Trophoblast cell (in vitro differentiated cells and primary cell): ENCODE measurements at regions not wholly inside any gene's neighbourhood (a gene's known extent, or its start where the extent isn't known, plus 50 kb on each side); places are given as distances from the start of the nearest gene placed in this dataset.

Experiments
- DNase-seq, 2 donors: peaks; one replicate each; pipeline ENCODE4 v3.0.0-alpha.2; 2016
- H2AFZ ChIP-seq: 2 replicates; pipeline ENCODE4 v1.6.1; 2013; ENCODE audit warnings: low read length, moderate library complexity, mild to moderate bottlenecking; ENCODE audit not compliant: insufficient read depth, poor library complexity
- H2AK5ac ChIP-seq: 2 replicates; pipeline ENCODE4 v1.6.1; 2013; ENCODE audit warnings: mild to moderate bottlenecking, low read length
- H2BK120ac ChIP-seq: 2 replicates; pipeline ENCODE4 v1.6.1; 2013; ENCODE audit warnings: low read length, mild to moderate bottlenecking, moderate library complexity; ENCODE audit not compliant: insufficient read depth, poor library complexity
- H2BK12ac ChIP-seq: 2 replicates; pipeline ENCODE4 v1.6.1; 2013; ENCODE audit warnings: mild to moderate bottlenecking, low read length, moderate library complexity
- H2BK5ac ChIP-seq: 2 replicates; pipeline ENCODE4 v1.6.1; 2013; ENCODE audit warnings: low read length, low read depth, moderate library complexity, mild to moderate bottlenecking; ENCODE audit not compliant: poor library complexity
- H3K14ac ChIP-seq: 2 replicates; pipeline ENCODE4 v1.6.1; 2013; ENCODE audit warnings: mild to moderate bottlenecking, low read length
- H3K18ac ChIP-seq: 2 replicates; pipeline ENCODE4 v1.6.1; 2013; ENCODE audit warnings: mild to moderate bottlenecking, low read length
- H3K23ac ChIP-seq: 2 replicates; pipeline ENCODE4 v1.6.1; 2013; ENCODE audit warnings: low read length
- H3K27ac ChIP-seq: 2 replicates; pipeline ENCODE4 v1.5.1; 2013; ENCODE audit warnings: low read depth, mild to moderate bottlenecking, inconsistent platforms, low read length, moderate library complexity
- H3K27me3 ChIP-seq: 2 replicates; pipeline ENCODE4 v1.6.1; 2013; ENCODE audit warnings: inconsistent platforms, mild to moderate bottlenecking, low read length, moderate library complexity; ENCODE audit not compliant: insufficient read depth
- H3K36me3 ChIP-seq, 2 experiments: 1 replicate in 1 of 2; 2 replicates in 1 of 2; pipeline ENCODE4 v1.6.1; 2013; ENCODE audit warnings: low read length in 2 of 2, mild to moderate bottlenecking in 2 of 2, moderate library complexity in 1 of 2; ENCODE audit not compliant: insufficient read depth in 2 of 2, control insufficient read depth in 1 of 2
- H3K4ac ChIP-seq: 2 replicates; pipeline ENCODE4 v1.6.1; 2013; ENCODE audit warnings: low read depth, mild to moderate bottlenecking, low read length, moderate library complexity
- H3K4me1 ChIP-seq, 2 experiments: 1 replicate in 1 of 2; 2 replicates in 1 of 2; pipeline ENCODE4 v1.6.1; 2013; ENCODE audit warnings: low read length in 2 of 2, mild to moderate bottlenecking in 2 of 2, moderate library complexity in 1 of 2; ENCODE audit not compliant: insufficient read depth in 2 of 2, control insufficient read depth in 1 of 2
- H3K4me2 ChIP-seq: 2 replicates; pipeline ENCODE4 v1.6.1; 2013; ENCODE audit warnings: inconsistent platforms, mild to moderate bottlenecking, low read length, moderate library complexity
- H3K4me3 ChIP-seq: 2 replicates; pipeline ENCODE4 v1.5.1; 2013; ENCODE audit warnings: mild to moderate bottlenecking, low read depth, low read length, inconsistent platforms
- H3K79me1 ChIP-seq: one replicate; pipeline ENCODE4 v1.6.1; 2013; ENCODE audit warnings: low read length
- H3K79me2 ChIP-seq: 2 replicates; pipeline ENCODE4 v1.6.1; 2013; ENCODE audit warnings: low read length, mild to moderate bottlenecking; ENCODE audit not compliant: control insufficient read depth, insufficient read depth, poor library complexity
- H3K9ac ChIP-seq: 2 replicates; pipeline ENCODE4 v1.6.1; 2013; ENCODE audit warnings: mild to moderate bottlenecking, low read length
- H3K9me3 ChIP-seq: 2 replicates; pipeline ENCODE4 v1.6.1; 2013; ENCODE audit warnings: low read depth, mild to moderate bottlenecking, control low read depth, inconsistent platforms, low read length; ENCODE audit not compliant: insufficient read depth
- H4K12ac ChIP-seq: 2 replicates; pipeline ENCODE4 v1.6.1; 2013; ENCODE audit warnings: low read depth, mild to moderate bottlenecking, low read length, moderate library complexity
- H4K8ac ChIP-seq: 2 replicates; pipeline ENCODE4 v1.6.1; 2013; ENCODE audit warnings: low read depth, mild to moderate bottlenecking, low read length, moderate library complexity
- H4K91ac ChIP-seq: one replicate; pipeline ENCODE4 v1.6.1; 2013; ENCODE audit warnings: low read depth, mild to moderate bottlenecking, low read length, moderate library complexity
- WGBS: extraction: QIAGEN DNeasy Blood & Tissue Kit; methylation state at CpG from one replicate; pipeline ENCODE4 v1.1.7; 2013; ENCODE audit warnings: missing lambda C conversion rate; ENCODE audit not compliant: insufficient read length, insufficient coverage; ENCODE audit errors: extremely low coverage; 5-methylcytosine and 5-hydroxymethylcytosine counted together

- DNase-seq: no peak
- Histone ChIP-seq H3K4me2 (no peak overlapping the region), H3K14ac (no peak overlapping the region), H3K4me3 (no peak overlapping the region), H2BK5ac (no peak overlapping the region), H3K18ac (no peak overlapping the region), H2BK12ac (no peak overlapping the region), H2BK120ac (no peak overlapping the region), H3K27ac (no peak overlapping the region), H3K4ac (no peak overlapping the region), H4K91ac (no peak overlapping the region), H3K9me3 (no peaks in the 10 kb centered on the region), H3K27me3 (no peaks in the 10 kb centered on the region), H2AK5ac (no peak overlapping the region), H4K12ac (no peak overlapping the region), H3K36me3 (no peaks in the 10 kb centered on the region), H3K79me2 (no peaks in the 10 kb centered on the region), H3K4me1 (peaks cover 4 to 6% of the 10 kb centered on the region in 2 experiments), H3K79me1 (no peaks in the 10 kb centered on the region), H3K23ac (no peak overlapping the region), H4K8ac (no peak overlapping the region), H2AFZ (no peak overlapping the region), H3K9ac (no peak overlapping the region)
- WGBS: no CpG with 5 or more reads among the region's 4 CpGs
These were observed 186.9 kb downstream of the TTC32 start for GRCh38 chr2:19714926-19715325.

DNA sequence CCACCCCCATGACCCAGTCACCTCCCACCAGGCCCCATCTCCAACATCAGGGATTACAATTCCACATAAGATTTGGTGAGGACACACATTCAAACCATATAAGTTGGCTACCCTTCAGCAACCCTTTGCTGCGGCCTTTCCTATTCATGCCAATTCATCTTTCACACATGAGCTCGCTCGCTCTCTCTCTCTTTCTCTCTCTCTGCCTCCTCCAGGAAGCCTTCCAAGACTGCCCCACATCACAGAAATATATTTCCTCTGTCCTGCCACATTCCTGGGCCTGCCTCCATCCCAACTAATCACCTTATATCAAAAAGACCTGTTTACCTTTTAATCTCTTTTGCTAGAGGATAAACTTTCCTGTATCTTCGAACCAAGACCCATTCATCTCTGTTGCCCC lies 188.9 kb downstream of the TTC32 start:
- Histone ChIP-seq H3K36me3 (no peaks in the 10 kb centered on the region), H3K4me2 (no peak overlapping the region), H4K8ac (no peak overlapping the region), H4K12ac (no peak overlapping the region), H3K27me3 (no peaks in the 10 kb centered on the region), H4K91ac (no peak overlapping the region), H3K18ac (no peak overlapping the region), H3K79me2 (no peaks in the 10 kb centered on the region), H3K4me1 (peaks cover 4 to 6% of the 10 kb centered on the region in 2 experiments), H2AFZ (no peak overlapping the region), H3K4me3 (no peak overlapping the region), H2BK120ac (no peak overlapping the region), H3K9me3 (no peaks in the 10 kb centered on the region), H2AK5ac (no peak overlapping the region), H2BK12ac (no peak overlapping the region), H3K4ac (no peak overlapping the region), H3K9ac (no peak overlapping the region), H3K14ac (no peak overlapping the region), H2BK5ac (no peak overlapping the region), H3K27ac (no peak overlapping the region), H3K79me1 (no peaks in the 10 kb centered on the region), H3K23ac (no peak overlapping the region)
- no peak for DNase-seq
- no CpG with 5 or more reads among the region's 4 CpGs for WGBS

DNA sequence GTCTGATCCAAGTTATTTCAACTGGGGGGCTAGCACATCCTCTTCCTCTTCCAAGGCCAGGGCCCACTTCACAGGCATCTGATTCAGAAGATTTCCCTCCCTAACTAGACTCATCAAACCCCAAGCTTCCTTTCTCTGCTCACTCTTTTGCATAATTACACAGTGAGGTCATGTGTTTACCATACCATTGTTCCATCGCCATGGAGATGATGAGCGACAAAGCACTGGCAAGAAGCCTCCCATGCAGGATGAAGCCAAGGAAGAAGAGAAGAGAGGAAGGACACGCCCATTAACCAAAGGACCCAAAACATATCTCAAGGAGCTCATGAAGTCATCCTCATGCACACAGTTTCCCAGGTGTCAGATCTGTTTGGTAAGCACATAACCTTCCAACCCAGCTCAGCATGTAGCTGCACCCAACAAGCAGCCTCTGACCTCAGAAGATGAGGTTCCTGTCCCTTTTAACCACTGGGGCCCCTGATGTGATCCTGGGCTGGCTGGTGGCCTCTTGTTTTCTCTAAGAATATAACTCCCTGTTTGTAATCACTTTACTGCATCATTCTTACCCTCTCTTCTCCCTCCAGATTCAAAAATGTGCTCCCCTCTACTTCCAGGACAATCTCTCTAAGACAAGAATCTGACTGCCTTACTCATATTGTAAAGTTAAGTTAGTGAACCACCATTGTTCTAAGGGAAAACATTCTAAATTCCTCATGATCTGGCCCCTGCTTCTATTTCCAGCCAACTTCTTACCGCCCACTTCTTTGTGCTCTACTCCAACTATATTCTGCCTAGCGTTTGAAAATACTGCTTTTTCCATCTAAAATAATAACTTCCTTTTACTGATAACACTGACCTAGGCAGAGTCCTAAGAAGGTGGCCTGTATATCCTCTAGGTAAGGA lies 190.1 kb downstream of the TTC32 start:
- H3K36me3 ChIP-seq: no peaks in the 10 kb centered on the region
- H3K4me3 ChIP-seq: no peak overlapping the region
- no peak overlapping the region for H2AK5ac ChIP-seq
- H3K79me1 ChIP-seq: no peaks in the 10 kb centered on the region
- H3K4ac ChIP-seq: no peak overlapping the region
- peaks cover 4 to 6% of the 10 kb centered on the region in 2 experiments for H3K4me1 ChIP-seq
- no peak overlapping the region for H3K9ac ChIP-seq
- H4K12ac ChIP-seq: no peak overlapping the region
- H3K23ac ChIP-seq: no peak overlapping the region
- no peak overlapping the region for H3K18ac ChIP-seq
- no peak overlapping the region for H2BK12ac ChIP-seq
- peak; percentile 85 to 95 for DNase-seq
- no peaks in the 10 kb centered on the region for H3K27me3 ChIP-seq
- H2BK120ac ChIP-seq: no peak overlapping the region
- no CpG with 5 or more reads among the region's 5 CpGs for WGBS
- H2BK5ac ChIP-seq: no peak overlapping the region
- no peak overlapping the region for H2AFZ ChIP-seq
- no peak overlapping the region for H3K14ac ChIP-seq
- no peak overlapping the region for H4K8ac ChIP-seq
- no peak overlapping the region for H4K91ac ChIP-seq
- H3K79me2 ChIP-seq: no peaks in the 10 kb centered on the region
- H3K4me2 ChIP-seq: no peak overlapping the region
- H3K27ac ChIP-seq: no peak overlapping the region
- H3K9me3 ChIP-seq: no peaks in the 10 kb centered on the region

DNA sequence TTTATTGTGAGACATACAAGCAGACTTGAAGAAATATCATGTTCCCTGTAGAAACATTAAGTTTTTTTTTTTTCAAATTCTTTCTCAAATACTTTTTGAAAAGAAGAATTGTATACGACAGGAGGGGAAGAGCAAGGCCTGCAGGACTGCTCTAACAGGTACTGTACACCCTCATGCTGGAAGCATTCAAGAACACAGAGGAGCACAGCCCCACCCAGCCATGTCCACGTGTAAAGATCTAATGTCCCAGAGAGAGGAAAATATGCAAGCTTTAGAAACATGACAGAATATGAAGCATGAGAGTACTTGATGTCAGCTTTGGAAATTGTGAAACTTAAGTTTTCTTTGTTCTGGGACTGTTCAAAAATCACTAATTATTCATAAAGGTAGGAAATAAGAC lies 191.6 kb downstream of the TTC32 start:
- Histone ChIP-seq H3K9me3 (no peaks in the 10 kb centered on the region), H3K23ac (no peak overlapping the region), H3K9ac (no peak overlapping the region), H4K8ac (no peak overlapping the region), H2AK5ac (no peak overlapping the region), H3K79me2 (no peaks in the 10 kb centered on the region), H3K36me3 (no peaks in the 10 kb centered on the region), H2BK120ac (no peak overlapping the region), H3K14ac (no peak overlapping the region), H3K27me3 (no peaks in the 10 kb centered on the region), H4K91ac (no peak overlapping the region), H3K79me1 (no peaks in the 10 kb centered on the region), H4K12ac (no peak overlapping the region), H2AFZ (no peak overlapping the region), H3K4ac (no peak overlapping the region), H2BK5ac (no peak overlapping the region), H3K27ac (no peak overlapping the region), H3K4me3 (no peak overlapping the region), H2BK12ac (no peak overlapping the region), H3K4me1 (peaks cover 4 to 6% of the 10 kb centered on the region in 2 experiments), H3K4me2 (no peak overlapping the region), H3K18ac (no peak overlapping the region)
- no CpG with 5 or more reads among the region's 2 CpGs for WGBS
- peak; percentile 88 to 90 for DNase-seq
